HFFc6 (cell line): ENCODE measurements at regions not wholly inside any gene's neighbourhood (a gene's known extent, or its start where the extent isn't known, plus 50 kb on each side); places are given as distances from the start of the nearest gene placed in this dataset.
A peak's percentile ranks its signal among the peaks of the same experiment; 100 is the strongest.

Experiments used
- DNase-seq: peaks from one replicate; pipeline ENCODE4 v3.0.0-alpha.2; 2018
- H3K27ac Mint-ChIP-seq: 2 replicates; pipeline ENCODE4 v1.8.0; 2020; ENCODE audit warnings: mild to moderate bottlenecking, mixed read lengths
- H3K27me3 Mint-ChIP-seq: 2 replicates; pipeline ENCODE4 v1.8.0; 2021; ENCODE audit warnings: mild to moderate bottlenecking, moderate library complexity, mixed read lengths; ENCODE audit not compliant: insufficient read depth
- H3K36me3 Mint-ChIP-seq: 2 replicates; pipeline ENCODE4 v1.8.0; 2021; ENCODE audit warnings: low read depth, mixed read lengths
- H3K4me1 Mint-ChIP-seq: 2 replicates; pipeline ENCODE4 v1.8.0; 2020; ENCODE audit warnings: low read depth, mixed read lengths
- H3K4me3 Mint-ChIP-seq: 2 replicates; pipeline ENCODE4 v1.8.0; 2020; ENCODE audit warnings: mild to moderate bottlenecking, moderate library complexity, mixed read lengths
- H3K9me3 Mint-ChIP-seq: 2 replicates; pipeline ENCODE4 v1.8.0; 2020; ENCODE audit warnings: mild to moderate bottlenecking, mixed read lengths
- TF ChIP-seq, protein P1 (sequence below): fragments of 200-600 bp; sonication (generic); IDR thresholded peaks from 2 replicates; pipeline ENCODE4 v1.5.0; 2021; ENCODE audit warnings: antibody characterized with exemption, mild to moderate bottlenecking

DNA sequence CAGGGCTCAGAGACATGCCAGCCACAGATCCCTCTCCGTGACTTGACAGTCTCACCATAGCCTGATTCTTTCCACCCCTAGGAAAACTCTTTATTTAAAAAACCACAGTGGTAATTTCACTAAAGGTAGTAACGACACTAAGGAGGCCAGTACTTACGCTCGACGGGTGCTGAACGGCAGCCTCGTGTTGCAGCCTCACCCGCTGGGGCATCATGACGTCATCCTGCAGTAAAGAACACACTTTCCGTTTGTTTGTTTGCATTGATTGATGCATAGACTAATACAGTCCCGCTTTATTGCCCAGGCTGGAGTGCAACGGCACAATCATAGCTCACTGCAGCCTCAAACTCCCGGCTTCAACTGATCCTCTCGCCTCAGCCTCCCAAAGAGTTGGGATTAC, 65.1 kb upstream of the METRNL start:
- H3K4me1 Mint-ChIP-seq, result peaks cover 14% of the 10 kb centered on the region

DNA sequence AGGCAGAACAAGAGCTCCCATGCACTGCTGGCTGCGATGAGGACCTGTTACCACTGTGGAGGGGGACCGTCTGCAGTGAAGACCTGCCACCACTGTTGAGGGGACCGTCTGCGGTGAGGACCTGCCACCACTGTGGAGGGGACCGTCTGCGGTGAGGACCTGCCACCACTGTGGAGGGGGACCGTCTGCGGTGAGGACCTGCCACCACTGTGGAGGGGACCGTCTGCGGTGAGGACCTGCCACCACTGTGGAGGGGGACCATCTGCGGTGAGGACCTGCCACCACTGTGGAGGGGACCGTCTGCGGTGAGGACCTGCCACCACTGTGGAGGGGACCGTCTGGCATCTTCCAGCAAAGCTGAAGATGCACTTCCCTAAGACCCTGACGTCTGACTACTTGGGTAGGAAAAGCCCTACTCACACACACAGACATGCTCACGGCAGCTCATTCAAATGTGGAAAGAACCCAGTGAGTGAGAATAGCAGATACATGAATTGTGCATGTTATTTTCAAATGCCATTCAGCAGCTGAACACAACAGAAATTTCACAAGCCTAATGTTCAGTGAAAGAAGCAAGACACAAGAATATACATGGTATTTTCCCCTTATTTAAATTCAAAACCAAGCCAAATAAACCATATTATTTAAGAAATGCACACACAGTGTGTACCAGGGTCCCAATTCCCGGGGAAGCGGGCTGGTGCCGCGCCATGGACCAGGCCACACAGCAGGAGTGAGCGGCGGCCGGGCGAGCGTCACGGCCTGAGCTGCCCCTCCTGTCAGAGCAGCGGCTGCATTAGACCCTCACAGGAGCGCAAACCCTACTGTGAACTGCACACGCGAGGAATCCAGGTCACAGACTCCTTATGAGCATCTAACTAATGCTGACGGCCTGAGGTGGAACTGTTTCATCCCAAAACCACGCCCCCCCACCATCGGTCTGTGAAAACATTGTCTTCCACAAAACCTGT, 64.2 kb upstream of the METRNL start:
- TF ChIP-seq, protein P1, sequence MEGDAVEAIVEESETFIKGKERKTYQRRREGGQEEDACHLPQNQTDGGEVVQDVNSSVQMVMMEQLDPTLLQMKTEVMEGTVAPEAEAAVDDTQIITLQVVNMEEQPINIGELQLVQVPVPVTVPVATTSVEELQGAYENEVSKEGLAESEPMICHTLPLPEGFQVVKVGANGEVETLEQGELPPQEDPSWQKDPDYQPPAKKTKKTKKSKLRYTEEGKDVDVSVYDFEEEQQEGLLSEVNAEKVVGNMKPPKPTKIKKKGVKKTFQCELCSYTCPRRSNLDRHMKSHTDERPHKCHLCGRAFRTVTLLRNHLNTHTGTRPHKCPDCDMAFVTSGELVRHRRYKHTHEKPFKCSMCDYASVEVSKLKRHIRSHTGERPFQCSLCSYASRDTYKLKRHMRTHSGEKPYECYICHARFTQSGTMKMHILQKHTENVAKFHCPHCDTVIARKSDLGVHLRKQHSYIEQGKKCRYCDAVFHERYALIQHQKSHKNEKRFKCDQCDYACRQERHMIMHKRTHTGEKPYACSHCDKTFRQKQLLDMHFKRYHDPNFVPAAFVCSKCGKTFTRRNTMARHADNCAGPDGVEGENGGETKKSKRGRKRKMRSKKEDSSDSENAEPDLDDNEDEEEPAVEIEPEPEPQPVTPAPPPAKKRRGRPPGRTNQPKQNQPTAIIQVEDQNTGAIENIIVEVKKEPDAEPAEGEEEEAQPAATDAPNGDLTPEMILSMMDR, result no peak
- peaks cover 14% of the 10 kb centered on the region for H3K4me1 Mint-ChIP-seq
- no peak for DNase-seq
- no peak overlapping the region for H3K27ac Mint-ChIP-seq
- peaks cover 21% of the 10 kb centered on the region for H3K36me3 Mint-ChIP-seq
- H3K4me3 Mint-ChIP-seq, result no peak overlapping the region
- H3K27me3 Mint-ChIP-seq, result peaks cover 4% of the 10 kb centered on the region
- H3K9me3 Mint-ChIP-seq, result no peaks in the 10 kb centered on the region

More for the DNA sequence above, 65.1 kb upstream of the METRNL start:
- H3K27ac Mint-ChIP-seq, result peak overlapping the region; percentile 40
- H3K36me3 Mint-ChIP-seq, result peaks cover 19% of the 10 kb centered on the region
- H3K9me3 Mint-ChIP-seq, result no peaks in the 10 kb centered on the region
- TF ChIP-seq, protein P1, result no peak
- no peak for DNase-seq
- H3K4me3 Mint-ChIP-seq, result no peak overlapping the region
- H3K27me3 Mint-ChIP-seq, result peaks cover 4% of the 10 kb centered on the region

DNA sequence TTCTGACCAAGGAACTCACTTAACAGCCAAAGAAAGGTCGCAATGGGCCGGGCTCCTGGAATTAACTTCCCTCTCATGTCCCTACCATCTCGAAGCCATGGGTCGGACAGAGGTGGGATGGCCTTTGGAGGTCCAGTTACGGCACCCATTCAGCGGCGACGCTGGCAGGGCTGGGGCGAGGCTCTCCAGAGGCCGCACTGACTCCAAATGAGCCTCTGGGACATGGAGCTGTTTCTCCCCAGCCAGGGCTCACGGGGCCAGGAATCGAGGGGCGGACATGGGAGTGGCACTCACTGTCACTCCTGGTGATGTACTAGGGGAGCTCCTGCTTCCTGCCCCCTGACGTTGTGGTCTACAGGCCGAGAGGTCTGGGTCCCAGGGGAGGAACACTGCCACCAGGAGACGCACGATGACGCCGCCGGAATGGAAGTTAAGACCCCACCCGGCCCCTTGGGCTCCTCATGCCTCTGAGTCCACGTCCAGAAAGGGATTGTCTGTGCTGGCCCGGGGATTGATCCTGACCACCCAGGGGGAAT, 60.7 kb upstream of the METRNL start:
- Mint-ChIP-seq H3K27me3 (no peaks in the 10 kb centered on the region), H3K9me3 (no peaks in the 10 kb centered on the region), H3K4me1 (no peaks in the 10 kb centered on the region), H3K4me3 (no peak overlapping the region), H3K27ac (no peak overlapping the region), H3K36me3 (0 out of 2 replicates have a peak, but pooled peaks cover 12% of the 10 kb centered on the region)
- TF ChIP-seq, protein P1, result no peak
- DNase-seq, result no peak

DNA sequence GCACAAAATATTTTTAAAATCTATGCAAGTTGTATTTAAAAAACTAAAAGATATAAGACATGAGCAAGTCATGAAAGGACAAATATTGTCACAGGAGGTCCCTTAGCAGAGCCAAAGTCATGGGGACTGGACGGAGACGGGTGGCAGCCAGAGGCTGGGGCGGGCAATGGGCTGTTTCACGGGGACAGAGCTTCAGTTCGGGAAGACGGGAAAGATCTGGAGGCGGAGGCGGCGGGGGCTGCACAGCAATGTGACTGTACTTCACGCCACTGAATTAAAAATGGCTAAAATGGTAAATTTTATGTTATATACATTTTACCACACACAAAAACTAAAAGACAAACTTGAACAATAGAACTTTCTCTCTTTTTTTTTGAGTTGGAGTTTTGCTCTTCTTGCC, 60.0 kb upstream of the METRNL start:
- Mint-ChIP-seq H3K4me1 (no peaks in the 10 kb centered on the region), H3K4me3 (no peak overlapping the region), H3K27ac (no peak overlapping the region), H3K36me3 (0 out of 2 replicates have a peak, but pooled peaks cover 12% of the 10 kb centered on the region), H3K27me3 (no peaks in the 10 kb centered on the region), H3K9me3 (no peaks in the 10 kb centered on the region)
- DNase-seq, result no peak
- TF ChIP-seq, protein P1, result no peak

DNA sequence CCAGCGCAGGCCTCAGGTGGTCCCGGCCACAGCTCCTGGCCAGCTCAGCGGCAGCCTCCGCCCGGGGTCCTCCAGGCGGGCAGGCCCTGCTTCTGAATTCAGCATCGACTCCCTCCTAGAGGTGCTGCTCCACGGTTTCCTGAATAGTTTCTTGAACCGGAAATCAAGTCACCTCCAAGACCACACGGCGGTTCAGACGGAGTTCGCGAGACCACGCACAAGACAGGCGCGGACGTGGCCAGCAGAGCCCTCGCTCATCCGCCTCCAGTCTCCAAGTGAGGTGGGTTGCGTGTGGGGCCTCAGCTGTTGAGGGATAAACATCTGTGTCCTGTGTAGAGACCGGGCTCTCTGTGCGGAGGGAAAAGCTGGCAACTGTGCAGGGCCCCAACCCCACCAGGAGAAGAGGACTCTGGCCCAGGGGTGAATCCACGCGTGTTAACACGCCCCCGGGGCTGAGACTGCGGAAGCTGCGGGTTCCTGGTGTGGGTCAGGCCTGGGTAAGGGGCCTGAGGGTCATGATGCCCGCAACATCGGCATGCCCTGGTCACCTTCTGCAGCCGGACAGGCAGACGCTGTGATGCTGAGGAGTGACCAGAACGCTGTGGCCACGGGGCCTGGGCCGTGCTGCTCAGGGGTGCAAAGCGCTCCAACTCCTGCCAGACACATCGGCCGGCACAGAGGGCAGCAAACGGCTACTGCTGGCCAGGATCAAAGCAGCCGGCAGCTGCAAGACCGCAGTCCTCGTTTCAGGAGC, 55.0 kb upstream of the METRNL start:
- Mint-ChIP-seq H3K9me3 (no peaks in the 10 kb centered on the region), H3K36me3 (peaks cover 8% of the 10 kb centered on the region; the same call in 1 of the 2 replicates), H3K4me3 (no peak overlapping the region), H3K27me3 (no peaks in the 10 kb centered on the region), H3K4me1 (no peaks in the 10 kb centered on the region), H3K27ac (no peak overlapping the region)
- TF ChIP-seq, protein P1, result no peak
- DNase-seq, result no peak
